ENCODE measurements at regions not wholly inside any gene's neighbourhood (a gene's known extent, or its start where the extent isn't known, plus 50 kb on each side); places are given as distances from the start of the nearest gene placed in this dataset.
"Not testable (repeated sequence)": the region's sequence is repeated elsewhere in the genome, so short reads cannot be mapped to it uniquely, and the experiment has no call there.

- no peak for DNase-seq (ENCODE audit: low read depth)
Measured at GRCh38 chr7:86372262-86372661, 271.4 kb upstream of the GRM3 start.

GRCh38 chr7:86366946-86367345, 276.8 kb upstream of the GRM3 start:
- DNase-seq (ENCODE audit: low read depth) = no peak

GRCh38 chr7:86340407-86340806, 303.3 kb upstream of the GRM3 start:
- not testable (repeated sequence) for DNase-seq (ENCODE audit: low read depth)

GRCh38 chr7:86339051-86339450, 304.7 kb upstream of the GRM3 start:
- DNase-seq (ENCODE audit: low read depth) = no peak

- no peak for DNase-seq (ENCODE audit: low read depth)
Measured at GRCh38 chr7:86328801-86329433, 314.8 kb upstream of the GRM3 start.

GRCh38 chr7:86326847-86327246, 316.9 kb upstream of the GRM3 start:
- no peak for DNase-seq (ENCODE audit: low read depth)

GRCh38 chr7:86320889-86321288, 322.8 kb upstream of the GRM3 start:
- no peak for DNase-seq (ENCODE audit: low read depth)

GRCh38 chr7:86320341-86320740, 323.4 kb upstream of the GRM3 start:
- no peak for DNase-seq (ENCODE audit: low read depth)

GRCh38 chr7:86313842-86314241, 329.9 kb upstream of the GRM3 start:
- DNase-seq (ENCODE audit: low read depth) = no peak

- no peak for DNase-seq (ENCODE audit: low read depth)
Measured at GRCh38 chr7:86301301-86301700, 342.4 kb upstream of the GRM3 start.

- DNase-seq (ENCODE audit: low read depth) = no peak
Measured at GRCh38 chr7:86295526-86295925, 348.2 kb upstream of the GRM3 start.

- DNase-seq (ENCODE audit: low read depth) = no peak
Measured at GRCh38 chr7:86282014-86282682, 361.6 kb upstream of the GRM3 start.

- no peak for DNase-seq (ENCODE audit: low read depth)
Measured at GRCh38 chr7:86280150-86280549, 363.6 kb upstream of the GRM3 start.

- no peak for DNase-seq (ENCODE audit: low read depth)
Measured at GRCh38 chr7:86262781-86263180, 380.9 kb upstream of the GRM3 start.

GRCh38 chr7:86257894-86258293, 385.8 kb upstream of the GRM3 start:
- DNase-seq (ENCODE audit: low read depth) = no peak

- no peak for DNase-seq (ENCODE audit: low read depth)
Measured at GRCh38 chr7:86252406-86252805, 391.3 kb upstream of the GRM3 start.

- DNase-seq (ENCODE audit: low read depth) = no peak
Measured at GRCh38 chr7:86248977-86249376, 394.7 kb upstream of the GRM3 start.

- DNase-seq (ENCODE audit: low read depth) = no peak
Measured at GRCh38 chr7:86243171-86243570, 400.5 kb upstream of the GRM3 start.

- DNase-seq (ENCODE audit: low read depth) = no peak
Measured at GRCh38 chr7:86226191-86226590, 417.5 kb upstream of the GRM3 start.

- DNase-seq (ENCODE audit: low read depth) = no peak
Measured at GRCh38 chr7:86222806-86223205, 420.9 kb upstream of the GRM3 start.

- DNase-seq (ENCODE audit: low read depth) = no peak
Measured at GRCh38 chr7:86214734-86215133, 429.0 kb upstream of the GRM3 start.

GRCh38 chr7:86212976-86213375, 430.7 kb upstream of the GRM3 start:
- DNase-seq (ENCODE audit: low read depth) = no peak

GRCh38 chr7:86209036-86209435, 434.7 kb upstream of the GRM3 start:
- DNase-seq (ENCODE audit: low read depth) = no peak

GRCh38 chr7:86207740-86208139, 436.0 kb upstream of the GRM3 start:
- no peak for DNase-seq (ENCODE audit: low read depth)
